Liver (tissue), 8 donors: ENCODE measurements at regions not wholly inside any gene's neighbourhood (a gene's known extent, or its start where the extent isn't known, plus 50 kb on each side); places are given as distances from the start of the nearest gene placed in this dataset.

Source experiments
- DNase-seq: peaks from one replicate; pipeline ENCODE4 v3.0.0-alpha.2; 2017; ENCODE audit warnings: low spot score
- H3K27ac ChIP-seq, 2 donors: one replicate each; pipeline ENCODE4 v1.7.0; 2013; ENCODE audit warnings: inconsistent platforms in 2 of 2, low read length in 2 of 2, control low read depth in 1 of 2, low read depth in 1 of 2, mild to moderate bottlenecking in 1 of 2
- H3K27me3 ChIP-seq, 4 donors: one replicate each; pipeline versions ENCODE4 v1.6.1 to v1.7.0; 2013; ENCODE audit warnings: low read length in 3 of 4, inconsistent platforms in 1 of 4, mild to moderate bottlenecking in 1 of 4, moderate library complexity in 1 of 4; ENCODE audit not compliant: control insufficient read depth in 4 of 4, insufficient read depth in 4 of 4
- H3K36me3 ChIP-seq, 4 donors: one replicate each; pipeline versions ENCODE4 v1.6.1 to v1.7.0; 2013; ENCODE audit warnings: low read length in 3 of 4, mild to moderate bottlenecking in 3 of 4, low read depth in 1 of 4, moderate library complexity in 1 of 4; ENCODE audit not compliant: control insufficient read depth in 4 of 4, insufficient read depth in 3 of 4
- H3K4me1 ChIP-seq, 4 donors: one replicate each; pipeline versions ENCODE4 v1.6.1 to v1.7.0; 2013; ENCODE audit warnings: low read length in 3 of 4, mild to moderate bottlenecking in 3 of 4, moderate library complexity in 1 of 4; ENCODE audit not compliant: control insufficient read depth in 4 of 4, insufficient read depth in 4 of 4
- H3K4me3 ChIP-seq, 3 donors: one replicate each; pipeline versions ENCODE4 v1.6.1 to v1.7.0; 2013; ENCODE audit warnings: low read length in 3 of 3, control low read depth in 1 of 3, low read depth in 1 of 3, mild to moderate bottlenecking in 1 of 3
- H3K9ac ChIP-seq, 2 donors: one replicate each; pipeline ENCODE4 v1.7.0; 2013; ENCODE audit warnings: low read length in 2 of 2, mild to moderate bottlenecking in 2 of 2, moderate library complexity in 2 of 2, control low read depth in 1 of 2, low read depth in 1 of 2
- H3K9me3 ChIP-seq, 4 donors: one replicate each; pipeline versions ENCODE4 v1.6.1 to v1.7.0; 2013; ENCODE audit warnings: low read length in 3 of 4; ENCODE audit not compliant: control insufficient read depth in 4 of 4
- ATF3 ChIP-seq: IDR thresholded peaks from 2 replicates; pipeline ENCODE4 v1.6.1; 2016; ENCODE audit warnings: antibody characterized with exemption
- CTCF ChIP-seq: fragments of 150-350 bp; IDR thresholded peaks from 2 replicates; pipeline ENCODE4 v1.5.1; 2017; ENCODE audit warnings: improper control_type of control experiment, low read depth, low read length; ENCODE audit not compliant: missing input control
- EGR1 ChIP-seq, 2 donors: IDR thresholded peaks; 2 replicates each; pipeline ENCODE4 v1.6.1; 2016 to 2018; ENCODE audit warnings: antibody characterized with exemption in 2 of 2, low read depth in 2 of 2
- FOXA1 ChIP-seq: IDR thresholded peaks from 2 replicates; pipeline ENCODE4 v1.6.1; 2016; ENCODE audit warnings: antibody characterized with exemption
- FOXA2 ChIP-seq: IDR thresholded peaks from 2 replicates; pipeline ENCODE4 v1.6.1; 2016; ENCODE audit warnings: antibody characterized with exemption
- GABPA ChIP-seq, 2 donors: IDR thresholded peaks in 1 of 2; conservative IDR thresholded peaks in 1 of 2; 2 replicates each; pipeline ENCODE4 v1.6.1; 2016; ENCODE audit warnings: antibody characterized with exemption in 2 of 2, mild to moderate bottlenecking in 1 of 2, moderate library complexity in 1 of 2
- HNF4A ChIP-seq, 2 donors: conservative IDR thresholded peaks; 2 replicates each; pipeline ENCODE4 v1.6.1; 2016; ENCODE audit warnings: antibody characterized with exemption in 2 of 2, mild to moderate bottlenecking in 2 of 2
- HNF4G ChIP-seq: IDR thresholded peaks from 2 replicates; pipeline ENCODE4 v1.6.1; 2016; ENCODE audit warnings: antibody characterized with exemption
- JUND ChIP-seq, 2 donors: IDR thresholded peaks; 2 replicates each; pipeline ENCODE4 v1.6.1; 2016; ENCODE audit warnings: antibody characterized with exemption in 2 of 2
- NR2F2 ChIP-seq: IDR thresholded peaks from 2 replicates; pipeline ENCODE4 v1.6.1; 2016; ENCODE audit warnings: antibody characterized with exemption
- RAD21 ChIP-seq, 2 donors: IDR thresholded peaks; 2 replicates each; pipeline ENCODE4 v1.6.1; 2016; ENCODE audit warnings: antibody characterized with exemption in 2 of 2, mild to moderate bottlenecking in 2 of 2
- RXRA ChIP-seq, 2 donors: IDR thresholded peaks; 2 replicates each; pipeline ENCODE4 v1.6.1; 2017 to 2018; ENCODE audit warnings: antibody characterized with exemption in 2 of 2, mild to moderate bottlenecking in 1 of 2
- SP1 ChIP-seq: IDR thresholded peaks from 2 replicates; pipeline ENCODE4 v1.6.1; 2018; ENCODE audit warnings: antibody characterized with exemption, mild to moderate bottlenecking
- TAF1 ChIP-seq: conservative IDR thresholded peaks from 2 replicates; pipeline ENCODE4 v1.6.1; 2016; ENCODE audit warnings: antibody characterized with exemption, mild to moderate bottlenecking
- YY1 ChIP-seq: IDR thresholded peaks from 2 replicates; pipeline ENCODE4 v1.6.1; 2016; ENCODE audit warnings: antibody characterized with exemption, mild to moderate bottlenecking
- ZBTB33 ChIP-seq: IDR thresholded peaks from 2 replicates; pipeline ENCODE4 v1.6.1; 2016; ENCODE audit warnings: antibody characterized with exemption
- WGBS: extraction: QIAGEN DNeasy Blood & Tissue Kit; methylation state at CpG from one replicate; pipeline ENCODE4 v1.1.7; 2013; 5-methylcytosine and 5-hydroxymethylcytosine counted together
- TF ChIP-seq, protein P1 (sequence below): IDR thresholded peaks from 2 replicates; pipeline ENCODE4 v1.6.1; 2016; ENCODE audit warnings: antibody characterized with exemption
- donor health status: healthy.
- donor health status: healthy.
- donor health status: healthy.
- donor health status: healthy.
- donor health status: healthy.

- no peak for DNase-seq
- no peak overlapping the region for H3K9ac ChIP-seq
- WGBS = 59% methylated on average over 2 of the region's 2 CpGs
These were observed 485.9 kb downstream of the CAAP1 start for GRCh38 chr9:26406676-26407075.

DNA sequence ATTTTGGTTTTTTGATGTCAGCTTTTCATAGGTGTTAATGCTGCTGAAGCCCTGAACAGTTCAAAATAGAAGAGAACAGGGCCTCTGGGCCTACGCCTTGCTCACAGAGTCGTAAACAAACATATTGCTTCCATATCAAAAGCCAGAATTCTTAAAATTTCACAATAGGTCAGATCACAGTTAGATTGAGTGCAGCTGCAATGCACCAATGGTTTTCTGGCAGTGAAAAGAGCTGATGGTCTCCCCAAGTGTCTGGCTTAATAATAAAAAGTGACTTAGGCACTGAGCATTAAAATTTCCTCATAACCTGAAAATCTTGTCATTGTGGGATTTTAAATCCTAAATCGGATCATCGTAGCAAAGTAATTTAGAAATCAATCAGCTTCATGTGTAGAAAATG lies 493.0 kb downstream of the CAAP1 start:
- H3K27me3 ChIP-seq = peaks cover 0 to 2% (median 0%) of the 10 kb centered on the region in 4 donors
- no peak for TF ChIP-seq CTCF
- TF ChIP-seq TAF1 = no peak
- no peak for TF ChIP-seq SP1
- no peak for TF ChIP-seq GABPA (IDR thresholded peaks at IDR 0.05 in 1 of 2, conservative IDR thresholded peaks at IDR 0.05 in 1 of 2)
- TF ChIP-seq ZBTB33 = no peak
- TF ChIP-seq HNF4G = no peak
- no peak for TF ChIP-seq HNF4A (conservative IDR thresholded peaks at IDR 0.05)
- no peak overlapping the region for H3K27ac ChIP-seq
- no peak for DNase-seq
- H3K4me3 ChIP-seq = no peak overlapping the region
- no peak overlapping the region for H3K9ac ChIP-seq
- H3K36me3 ChIP-seq = no peaks in the 10 kb centered on the region
- no peaks in the 10 kb centered on the region for H3K4me1 ChIP-seq
- 79% methylated on average over 4 of the region's 4 CpGs for WGBS
- no peaks in the 10 kb centered on the region for H3K9me3 ChIP-seq

More at GRCh38 chr9:26406676-26407075, 485.9 kb downstream of the CAAP1 start:
- Histone ChIP-seq H3K36me3 (no peaks in the 10 kb centered on the region), H3K4me1 (no peaks in the 10 kb centered on the region), H3K9me3 (no peaks in the 10 kb centered on the region), H3K4me3 (no peak overlapping the region), H3K27me3 (no peaks in the 10 kb centered on the region), H3K27ac (no peak overlapping the region)
- TF ChIP-seq GABPA (IDR thresholded peaks at IDR 0.05 in 1 of 2, conservative IDR thresholded peaks at IDR 0.05 in 1 of 2) (no peak), RXRA (IDR thresholded peaks at IDR 0.05) (no peak), ATF3 (no peak), RAD21 (IDR thresholded peaks at IDR 0.05) (no peak), EGR1 (IDR thresholded peaks at IDR 0.05; ENCODE audit: low read depth in 2 of 2) (no peak), YY1 (no peak), JUND (IDR thresholded peaks at IDR 0.05) (no peak), FOXA2 (no peak), SP1 (no peak)
- TF ChIP-seq, protein P1, sequence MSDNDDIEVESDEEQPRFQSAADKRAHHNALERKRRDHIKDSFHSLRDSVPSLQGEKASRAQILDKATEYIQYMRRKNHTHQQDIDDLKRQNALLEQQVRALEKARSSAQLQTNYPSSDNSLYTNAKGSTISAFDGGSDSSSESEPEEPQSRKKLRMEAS = no peak

DNA sequence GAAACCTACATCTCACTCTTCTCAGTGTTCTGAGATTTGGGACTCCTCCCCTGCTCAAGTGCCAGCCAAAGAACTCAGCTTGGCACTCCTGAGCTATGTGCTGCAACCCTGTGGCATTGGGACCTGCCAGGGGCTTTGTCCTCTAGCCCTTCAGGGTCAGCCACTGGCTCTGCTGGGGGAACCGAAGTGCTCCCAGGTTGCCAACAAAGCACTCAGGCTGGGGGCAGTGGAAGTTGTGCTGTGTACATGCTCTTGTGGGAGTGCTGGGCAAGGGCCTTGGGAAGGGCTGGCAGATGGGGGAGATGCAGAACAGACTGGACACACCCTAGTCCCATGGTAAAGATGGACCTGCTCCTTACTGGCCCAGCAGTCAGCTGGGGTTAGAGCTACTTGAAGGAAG lies 498.6 kb downstream of the CAAP1 start:
- no peak overlapping the region for H3K9ac ChIP-seq
- WGBS = 78% methylated on average over 1 of the region's 1 CpG
- no peak overlapping the region for H3K27ac ChIP-seq
- DNase-seq = no peak
- H3K36me3 ChIP-seq = no peaks in the 10 kb centered on the region
- H3K4me3 ChIP-seq = no peak overlapping the region
- H3K9me3 ChIP-seq = peaks cover 0 to 4% (median 3%) of the 10 kb centered on the region in 4 donors
- TF ChIP-seq EGR1 (IDR thresholded peaks at IDR 0.05; ENCODE audit: low read depth in 2 of 2) = no peak
- TF ChIP-seq NR2F2 = no peak
- no peak for TF ChIP-seq FOXA1
- TF ChIP-seq FOXA2 = no peak
- TF ChIP-seq SP1 = no peak
- TF ChIP-seq CTCF = no peak
- no peak for TF ChIP-seq JUND (IDR thresholded peaks at IDR 0.05)
- no peak for TF ChIP-seq ATF3
- H3K27me3 ChIP-seq = peaks cover 0 to 2% (median 0%) of the 10 kb centered on the region in 4 donors
- H3K4me1 ChIP-seq = no peaks in the 10 kb centered on the region
